Astrocyte (in vitro differentiated cells and primary cell): ENCODE measurements at regions not wholly inside any gene's neighbourhood (a gene's known extent, or its start where the extent isn't known, plus 50 kb on each side); places are given as distances from the start of the nearest gene placed in this dataset.

Experiments
- DNase-seq: peaks from one replicate; pipeline ENCODE4 v3.0.0-alpha.2; 2010; ENCODE audit warnings: low read depth
- FAIRE-seq: peaks from 2 replicates; lab custom pipeline; 2011; peaks lifted over from hg19 to GRCh38; lab: Jason Lieb, UNC
- H2AFZ ChIP-seq: 2 replicates; pipeline ENCODE4 v1.6.0; 2012; ENCODE audit warnings: low read depth, low read length, inconsistent platforms
- H3K27ac ChIP-seq: 2 replicates; pipeline ENCODE4 v1.5.1; 2011; ENCODE audit warnings: low read depth, low read length, inconsistent platforms
- H3K27me3 ChIP-seq: 2 replicates; pipeline ENCODE4 v1.6.0; 2011; ENCODE audit warnings: low read length, inconsistent platforms; ENCODE audit not compliant: insufficient read depth
- H3K36me3 ChIP-seq: 2 replicates; pipeline ENCODE4 v1.5.1; 2011; ENCODE audit warnings: low read length, inconsistent platforms; ENCODE audit not compliant: insufficient read depth
- H3K4me1 ChIP-seq: 2 replicates; pipeline ENCODE4 v1.5.1; 2011; ENCODE audit warnings: low read length, inconsistent platforms; ENCODE audit not compliant: insufficient read depth
- H3K4me2 ChIP-seq: 2 replicates; pipeline ENCODE4 v1.6.0; 2012; ENCODE audit warnings: low read length, inconsistent platforms
- H3K4me3 ChIP-seq: 2 replicates; pipeline ENCODE4 v1.5.1; 2011; ENCODE audit warnings: low read depth, mild to moderate bottlenecking, low read length, inconsistent platforms; ENCODE audit not compliant: insufficient read depth
- H3K79me2 ChIP-seq: 2 replicates; pipeline ENCODE4 v1.6.0; 2012; ENCODE audit warnings: mild to moderate bottlenecking, low read length, inconsistent platforms; ENCODE audit not compliant: insufficient read depth
- H3K9ac ChIP-seq: 2 replicates; pipeline ENCODE4 v1.6.0; 2012; ENCODE audit warnings: mild to moderate bottlenecking, low read length, inconsistent platforms
- H3K9me3 ChIP-seq: 2 replicates; pipeline ENCODE4 v1.5.1; 2012; ENCODE audit warnings: low read depth, mild to moderate bottlenecking, low read length, inconsistent platforms; ENCODE audit not compliant: insufficient read depth
- H4K20me1 ChIP-seq: 2 replicates; pipeline ENCODE4 v1.6.0; 2012; ENCODE audit warnings: low read length, inconsistent platforms; ENCODE audit not compliant: insufficient read depth
- H3K27ac Mint-ChIP-seq: one replicate; pipeline ENCODE4 v1.8.0; 2021; ENCODE audit warnings: mild to moderate bottlenecking, mixed read lengths; ENCODE audit not compliant: unreplicated experiment
- H3K27me3 Mint-ChIP-seq: one replicate; pipeline ENCODE4 v1.8.0; 2021; ENCODE audit warnings: low read depth, mixed read lengths; ENCODE audit not compliant: unreplicated experiment
- H3K36me3 Mint-ChIP-seq: one replicate; pipeline ENCODE4 v1.8.0; 2021; ENCODE audit warnings: low read depth, mixed read lengths; ENCODE audit not compliant: unreplicated experiment
- H3K4me1 Mint-ChIP-seq: one replicate; pipeline ENCODE4 v1.8.0; 2021; ENCODE audit warnings: low read depth, mixed read lengths; ENCODE audit not compliant: unreplicated experiment
- H3K4me3 Mint-ChIP-seq: one replicate; pipeline ENCODE4 v1.8.0; 2021; ENCODE audit warnings: mild to moderate bottlenecking, moderate library complexity, mixed read lengths; ENCODE audit not compliant: unreplicated experiment
- H3K9me3 Mint-ChIP-seq: one replicate; pipeline ENCODE4 v1.8.0; 2021; ENCODE audit warnings: mild to moderate bottlenecking, mixed read lengths; ENCODE audit not compliant: unreplicated experiment
- EZH2 ChIP-seq: IDR thresholded peaks from 2 replicates; pipeline ENCODE4 v1.6.1; 2012; ENCODE audit warnings: mild to moderate bottlenecking, low read length, inconsistent platforms; ENCODE audit not compliant: insufficient read depth
- TF ChIP-seq, protein P1 (sequence below): IDR thresholded peaks from 2 replicates; pipeline ENCODE4 v1.5.1; 2011; ENCODE audit warnings: low read depth, mild to moderate bottlenecking, inconsistent platforms, low read length, moderate library complexity; ENCODE audit not compliant: insufficient read depth

GRCh38 chr1:37159102-37159501 lies 124.8 kb upstream of the GRIK3 start:
- Histone ChIP-seq H3K9ac (no peak overlapping the region), H3K36me3 (no peaks in the 10 kb centered on the region), H3K4me1 (no peaks in the 10 kb centered on the region), H3K27ac (no peak overlapping the region), H4K20me1 (no peaks in the 10 kb centered on the region), H3K27me3 (no peaks in the 10 kb centered on the region), H3K4me3 (no peak overlapping the region), H3K4me2 (no peak overlapping the region), H3K9me3 (no peaks in the 10 kb centered on the region), H3K79me2 (no peaks in the 10 kb centered on the region), H2AFZ (no peak overlapping the region)
- FAIRE-seq (no peak), DNase-seq (no peak)
- Mint-ChIP-seq H3K4me1 (no peaks in the 10 kb centered on the region), H3K9me3 (no peaks in the 10 kb centered on the region), H3K27ac (no peak overlapping the region), H3K4me3 (no peak overlapping the region), H3K27me3 (peaks cover 45% of the 10 kb centered on the region), H3K36me3 (no peaks in the 10 kb centered on the region)
- no peak for TF ChIP-seq EZH2
- TF ChIP-seq, protein P1, sequence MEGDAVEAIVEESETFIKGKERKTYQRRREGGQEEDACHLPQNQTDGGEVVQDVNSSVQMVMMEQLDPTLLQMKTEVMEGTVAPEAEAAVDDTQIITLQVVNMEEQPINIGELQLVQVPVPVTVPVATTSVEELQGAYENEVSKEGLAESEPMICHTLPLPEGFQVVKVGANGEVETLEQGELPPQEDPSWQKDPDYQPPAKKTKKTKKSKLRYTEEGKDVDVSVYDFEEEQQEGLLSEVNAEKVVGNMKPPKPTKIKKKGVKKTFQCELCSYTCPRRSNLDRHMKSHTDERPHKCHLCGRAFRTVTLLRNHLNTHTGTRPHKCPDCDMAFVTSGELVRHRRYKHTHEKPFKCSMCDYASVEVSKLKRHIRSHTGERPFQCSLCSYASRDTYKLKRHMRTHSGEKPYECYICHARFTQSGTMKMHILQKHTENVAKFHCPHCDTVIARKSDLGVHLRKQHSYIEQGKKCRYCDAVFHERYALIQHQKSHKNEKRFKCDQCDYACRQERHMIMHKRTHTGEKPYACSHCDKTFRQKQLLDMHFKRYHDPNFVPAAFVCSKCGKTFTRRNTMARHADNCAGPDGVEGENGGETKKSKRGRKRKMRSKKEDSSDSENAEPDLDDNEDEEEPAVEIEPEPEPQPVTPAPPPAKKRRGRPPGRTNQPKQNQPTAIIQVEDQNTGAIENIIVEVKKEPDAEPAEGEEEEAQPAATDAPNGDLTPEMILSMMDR: no peak

DNA sequence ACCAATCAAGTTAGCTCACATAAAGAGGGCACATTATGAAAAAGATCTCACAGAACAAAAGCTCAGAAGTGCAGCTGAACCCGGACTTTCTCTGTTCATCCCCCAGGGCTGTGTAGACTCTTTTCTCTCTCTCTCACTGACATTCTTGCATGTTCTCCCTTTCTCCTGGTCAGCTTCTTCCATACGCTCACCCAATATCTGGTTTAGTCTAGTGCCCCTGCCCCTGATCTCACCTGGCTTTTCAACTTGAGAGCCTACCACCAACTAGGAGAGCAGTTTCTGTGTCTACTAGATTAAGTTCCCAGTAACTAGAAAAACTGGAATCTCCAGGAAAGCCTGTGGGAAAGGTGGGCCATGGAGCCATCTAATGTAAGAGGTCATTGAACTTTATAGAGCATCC lies 126.9 kb upstream of the GRIK3 start:
- no peaks in the 10 kb centered on the region for H3K9me3 ChIP-seq
- DNase-seq: no peak
- no peak overlapping the region for H2AFZ ChIP-seq
- no peaks in the 10 kb centered on the region for H3K9me3 Mint-ChIP-seq
- H3K36me3 Mint-ChIP-seq: no peaks in the 10 kb centered on the region
- no peaks in the 10 kb centered on the region for H3K27me3 ChIP-seq
- no peak for TF ChIP-seq EZH2
- TF ChIP-seq, protein P1: no peak
- no peak overlapping the region for H3K4me3 ChIP-seq
- no peaks in the 10 kb centered on the region for H3K4me1 Mint-ChIP-seq
- no peak overlapping the region for H3K27ac Mint-ChIP-seq
- H3K79me2 ChIP-seq: no peaks in the 10 kb centered on the region
- no peak overlapping the region for H3K4me2 ChIP-seq
- no peaks in the 10 kb centered on the region for H3K4me1 ChIP-seq
- H3K9ac ChIP-seq: no peak overlapping the region
- H3K4me3 Mint-ChIP-seq: no peak overlapping the region
- no peaks in the 10 kb centered on the region for H3K36me3 ChIP-seq
- H3K27ac ChIP-seq: no peak overlapping the region
- FAIRE-seq: no peak
- peaks cover 28% of the 10 kb centered on the region for H3K27me3 Mint-ChIP-seq
- no peaks in the 10 kb centered on the region for H4K20me1 ChIP-seq

DNA sequence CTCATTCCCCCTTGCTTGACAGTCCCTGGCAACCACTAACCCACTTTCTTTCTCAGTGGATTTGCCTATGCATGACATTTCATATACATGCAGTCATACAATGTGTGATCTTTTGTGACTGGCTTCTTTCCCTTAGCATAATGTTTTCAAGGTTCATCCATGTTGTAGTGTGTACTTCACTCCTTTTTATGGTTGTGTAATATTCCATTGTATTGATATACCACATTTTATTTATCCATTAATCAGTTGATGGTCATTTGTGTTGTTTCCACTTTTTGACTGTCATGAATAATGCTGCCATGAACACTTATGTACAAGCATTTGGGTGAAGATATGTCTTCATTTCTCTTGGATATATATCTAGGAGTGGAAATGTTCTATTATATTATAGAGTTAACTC lies 127.7 kb upstream of the GRIK3 start:
- Histone ChIP-seq H3K9ac (no peak overlapping the region), H4K20me1 (no peaks in the 10 kb centered on the region), H3K27ac (no peak overlapping the region), H3K9me3 (no peaks in the 10 kb centered on the region), H3K4me3 (no peak overlapping the region), H3K4me2 (no peak overlapping the region), H3K79me2 (no peaks in the 10 kb centered on the region), H3K27me3 (no peaks in the 10 kb centered on the region), H3K4me1 (no peaks in the 10 kb centered on the region), H3K36me3 (no peaks in the 10 kb centered on the region), H2AFZ (no peak overlapping the region)
- Mint-ChIP-seq H3K4me3 (no peak overlapping the region), H3K4me1 (no peaks in the 10 kb centered on the region), H3K27ac (no peak overlapping the region), H3K27me3 (peaks cover 23% of the 10 kb centered on the region), H3K36me3 (no peaks in the 10 kb centered on the region), H3K9me3 (no peaks in the 10 kb centered on the region)
- TF ChIP-seq EZH2: no peak
- TF ChIP-seq, protein P1: no peak
- FAIRE-seq: no peak
- no peak for DNase-seq
